Sigmoid colon (tissue), 6 donors: ENCODE measurements at regions not wholly inside any gene's neighbourhood (a gene's known extent, or its start where the extent isn't known, plus 50 kb on each side); places are given as distances from the start of the nearest gene placed in this dataset.

Experiments used
- DNase-seq: peaks from one replicate; pipeline ENCODE4 v3.0.0-alpha.2; 2019
- H3K27ac ChIP-seq, 4 donors: fragments of 200-600 bp; sonication (generic); one replicate each; pipeline ENCODE4 v1.5.1; 2016 to 2019; ENCODE audit warnings: mild to moderate bottlenecking in 1 of 4
- H3K27me3 ChIP-seq, 3 donors: fragments of 200-600 bp; sonication (generic); one replicate each; pipeline ENCODE4 v1.5.1; 2019; ENCODE audit warnings: mild to moderate bottlenecking in 1 of 3
- H3K36me3 ChIP-seq, 4 donors: fragments of 200-600 bp; sonication (generic); one replicate each; pipeline ENCODE4 v1.5.1; 2016 to 2019
- H3K4me1 ChIP-seq, 4 donors: fragments of 200-600 bp; sonication (generic); one replicate each; pipeline ENCODE4 v1.5.1; 2017 to 2019
- H3K4me3 ChIP-seq, 4 donors: fragments of 200-600 bp; sonication (generic); one replicate each; pipeline ENCODE4 v1.5.1; 2017 to 2019; ENCODE audit warnings: mild to moderate bottlenecking in 2 of 4, moderate library complexity in 1 of 4
- H3K9me3 ChIP-seq, 4 donors: fragments of 200-600 bp in 3 of 4; sonication (generic) in 3 of 4; one replicate each; pipeline versions ENCODE4 v1.5.1 to v1.6.1; 2013 to 2019
- EP300 ChIP-seq, 4 donors: sonication (generic); formaldehyde crosslinking; IDR thresholded peaks; one replicate each; pipeline ENCODE4 v1.6.1; 2017; ENCODE audit warnings: antibody characterized with exemption in 4 of 4
- POLR2A ChIP-seq, 2 donors: fragments of 450-650 bp; IDR thresholded peaks; one replicate each; pipeline ENCODE4 v1.6.1; 2016; ENCODE audit warnings: antibody characterized with exemption in 2 of 2, mild to moderate bottlenecking in 2 of 2, moderate library complexity in 2 of 2
- POLR2AphosphoS5 ChIP-seq, 4 donors: sonication (generic); formaldehyde crosslinking; IDR thresholded peaks; one replicate each; pipeline ENCODE4 v1.6.1; 2017; ENCODE audit warnings: antibody characterized with exemption in 4 of 4
- WGBS, 2 donors: extraction: QIAGEN DNeasy Blood & Tissue Kit; methylation state at CpG; one replicate each; pipeline ENCODE4 v1.1.7; 2013; 5-methylcytosine and 5-hydroxymethylcytosine counted together
- intact Hi-C: fragments of 100-400 bp; cut with DNase I; formaldehyde crosslinking; loops from one replicate; pipeline ENCODE4 v1.15.1; 2023
- TF ChIP-seq, protein P1 (sequence below), 4 experiments: fragments of 450-650 bp in 3 of 4; fragments of 200-600 bp in 1 of 4; IDR thresholded peaks; one replicate each; pipeline ENCODE4 v1.5.1; 2016 to 2019; ENCODE audit warnings: antibody characterized with exemption in 4 of 4, mild to moderate bottlenecking in 3 of 4, moderate library complexity in 2 of 4
- donor health status: healthy with polysubstance abuse.
- donor health status: healthy.

DNA sequence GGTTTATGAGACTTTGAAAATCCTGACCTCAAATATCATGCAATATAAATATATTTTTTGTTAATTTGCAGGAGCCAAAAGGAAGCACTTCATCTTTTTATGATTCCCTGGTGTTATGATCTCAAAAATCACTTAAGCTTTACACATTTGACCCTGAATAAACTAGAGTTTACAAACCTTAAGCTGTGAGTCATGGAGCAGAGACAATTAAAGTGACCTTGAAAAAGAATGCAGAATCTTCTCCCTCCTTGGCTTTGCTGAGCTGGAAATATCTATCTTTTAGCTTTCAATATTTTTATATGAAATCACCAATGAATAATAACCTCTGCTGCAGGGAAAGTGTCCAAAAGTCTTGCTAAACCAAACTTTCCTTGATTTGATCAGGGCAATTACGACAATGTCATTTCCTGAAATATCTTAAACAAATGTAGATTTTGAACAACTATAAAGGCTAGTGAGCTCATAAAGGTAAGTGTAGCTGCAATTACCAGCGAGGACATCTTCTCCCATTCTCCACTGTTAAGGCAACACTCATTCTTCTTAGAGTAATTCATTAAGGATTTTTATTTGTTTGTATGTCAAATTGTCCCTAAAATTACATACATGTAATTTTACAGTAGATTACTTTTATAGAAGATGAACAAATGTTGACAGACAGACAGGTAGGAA is 747.0 kb upstream of the LUZP2 start:
- Histone ChIP-seq H3K27ac (no peak overlapping the region), H3K4me1 (no peaks in the 10 kb centered on the region), H3K9me3 (no peaks in the 10 kb centered on the region), H3K4me3 (no peak overlapping the region), H3K36me3 (no peaks in the 10 kb centered on the region), H3K27me3 (no peaks in the 10 kb centered on the region)
- TF ChIP-seq, protein P1, sequence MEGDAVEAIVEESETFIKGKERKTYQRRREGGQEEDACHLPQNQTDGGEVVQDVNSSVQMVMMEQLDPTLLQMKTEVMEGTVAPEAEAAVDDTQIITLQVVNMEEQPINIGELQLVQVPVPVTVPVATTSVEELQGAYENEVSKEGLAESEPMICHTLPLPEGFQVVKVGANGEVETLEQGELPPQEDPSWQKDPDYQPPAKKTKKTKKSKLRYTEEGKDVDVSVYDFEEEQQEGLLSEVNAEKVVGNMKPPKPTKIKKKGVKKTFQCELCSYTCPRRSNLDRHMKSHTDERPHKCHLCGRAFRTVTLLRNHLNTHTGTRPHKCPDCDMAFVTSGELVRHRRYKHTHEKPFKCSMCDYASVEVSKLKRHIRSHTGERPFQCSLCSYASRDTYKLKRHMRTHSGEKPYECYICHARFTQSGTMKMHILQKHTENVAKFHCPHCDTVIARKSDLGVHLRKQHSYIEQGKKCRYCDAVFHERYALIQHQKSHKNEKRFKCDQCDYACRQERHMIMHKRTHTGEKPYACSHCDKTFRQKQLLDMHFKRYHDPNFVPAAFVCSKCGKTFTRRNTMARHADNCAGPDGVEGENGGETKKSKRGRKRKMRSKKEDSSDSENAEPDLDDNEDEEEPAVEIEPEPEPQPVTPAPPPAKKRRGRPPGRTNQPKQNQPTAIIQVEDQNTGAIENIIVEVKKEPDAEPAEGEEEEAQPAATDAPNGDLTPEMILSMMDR (IDR thresholded peaks at IDR 0.05): no peak
- TF ChIP-seq POLR2A (IDR thresholded peaks at IDR 0.05): no peak
- TF ChIP-seq EP300 (IDR thresholded peaks at IDR 0.05): no peak
- no peak for TF ChIP-seq POLR2AphosphoS5 (IDR thresholded peaks at IDR 0.05)
- DNase-seq: no peak
- intact Hi-C loops: no loop called here
- 9 to 60% methylated on average over 2 of the region's 2 CpGs for WGBS, 2 donors

DNA sequence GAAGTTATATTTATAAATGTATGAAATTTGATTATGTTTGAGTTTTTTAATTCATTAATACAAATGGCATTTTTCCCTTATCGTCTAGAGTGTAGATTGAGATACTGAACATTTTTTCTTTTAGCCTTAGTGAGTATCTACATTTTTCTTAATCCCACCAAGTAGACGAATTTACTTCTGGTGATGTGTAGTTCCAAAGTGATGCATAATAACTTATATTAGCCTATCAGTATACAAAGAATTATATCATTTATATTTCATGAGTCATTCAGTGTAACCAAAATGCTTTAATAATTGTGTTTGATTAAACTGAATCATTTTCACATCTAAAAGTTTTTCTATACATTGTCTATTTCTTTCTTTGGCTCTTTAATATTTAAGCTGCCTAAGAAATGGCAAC is 745.6 kb upstream of the LUZP2 start:
- Histone ChIP-seq H3K4me1 (no peaks in the 10 kb centered on the region), H3K4me3 (no peak overlapping the region), H3K9me3 (no peaks in the 10 kb centered on the region), H3K36me3 (no peaks in the 10 kb centered on the region), H3K27me3 (no peaks in the 10 kb centered on the region), H3K27ac (no peak overlapping the region)
- intact Hi-C loops: no loop called here
- DNase-seq: no peak
- WGBS, 2 donors: 83 to 96% methylated on average over 2 of the region's 2 CpGs
- TF ChIP-seq POLR2AphosphoS5 (IDR thresholded peaks at IDR 0.05) (no peak), POLR2A (IDR thresholded peaks at IDR 0.05) (no peak), EP300 (IDR thresholded peaks at IDR 0.05) (no peak)
- TF ChIP-seq, protein P1 (IDR thresholded peaks at IDR 0.05): no peak

DNA sequence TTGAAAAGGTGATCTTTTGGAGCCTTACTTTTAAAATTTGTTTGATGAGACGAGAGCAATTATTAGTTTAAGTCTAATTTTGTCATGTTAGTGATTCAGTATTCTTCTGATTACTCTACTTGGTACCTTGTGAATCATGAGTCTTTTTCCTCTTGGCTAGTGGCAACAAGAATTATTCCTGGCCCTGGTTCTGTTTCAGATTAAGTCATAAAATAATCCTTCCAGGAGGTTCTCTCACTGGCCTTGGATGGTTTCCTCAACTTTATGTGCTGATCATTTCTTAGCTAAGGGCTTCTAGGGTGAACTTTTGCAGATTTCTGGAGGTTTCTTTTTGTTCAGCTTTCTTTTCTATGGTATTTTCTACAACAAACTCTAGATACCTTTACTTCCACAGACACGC is 741.8 kb upstream of the LUZP2 start:
- 93 to 95% methylated on average over 2 of the region's 2 CpGs for WGBS, 2 donors
- no peaks in the 10 kb centered on the region for H3K4me1 ChIP-seq
- H3K4me3 ChIP-seq: no peak overlapping the region
- H3K36me3 ChIP-seq: no peaks in the 10 kb centered on the region
- intact Hi-C loops: no loop called here
- no peak overlapping the region for H3K27ac ChIP-seq
- TF ChIP-seq POLR2AphosphoS5 (IDR thresholded peaks at IDR 0.05): no peak
- no peak for TF ChIP-seq POLR2A (IDR thresholded peaks at IDR 0.05)
- TF ChIP-seq, protein P1 (IDR thresholded peaks at IDR 0.05): no peak
- TF ChIP-seq EP300 (IDR thresholded peaks at IDR 0.05): no peak
- no peaks in the 10 kb centered on the region for H3K27me3 ChIP-seq
- DNase-seq: no peak
- no peaks in the 10 kb centered on the region for H3K9me3 ChIP-seq

DNA sequence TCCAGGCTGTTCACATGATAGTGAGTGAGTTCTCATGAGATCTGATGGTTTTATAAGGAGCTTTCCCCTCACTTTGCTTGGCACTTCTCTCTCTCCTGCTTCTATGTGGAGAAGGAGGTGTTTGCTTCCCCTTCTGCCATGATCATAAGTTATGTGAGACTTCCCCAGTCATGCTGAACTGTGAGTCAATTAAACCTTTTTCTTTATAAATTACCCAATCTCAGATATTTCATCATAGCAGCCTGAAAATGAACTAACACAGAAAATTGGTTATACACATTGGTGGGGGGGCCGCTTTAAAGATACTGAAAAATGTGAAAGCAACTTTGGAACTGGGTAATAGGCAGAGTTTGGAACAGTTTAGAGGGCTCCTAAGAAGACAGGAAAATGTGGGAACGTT is 741.1 kb upstream of the LUZP2 start:
- intact Hi-C loops: no loop called here
- Histone ChIP-seq H3K4me3 (no peak overlapping the region), H3K27ac (no peak overlapping the region), H3K36me3 (no peaks in the 10 kb centered on the region), H3K27me3 (no peaks in the 10 kb centered on the region), H3K4me1 (no peaks in the 10 kb centered on the region), H3K9me3 (no peaks in the 10 kb centered on the region)
- WGBS, 2 donors: 80% methylated on average over 2 of the region's 2 CpGs
- TF ChIP-seq EP300 (IDR thresholded peaks at IDR 0.05): no peak
- no peak for TF ChIP-seq POLR2AphosphoS5 (IDR thresholded peaks at IDR 0.05)
- TF ChIP-seq, protein P1 (IDR thresholded peaks at IDR 0.05): no peak
- no peak for TF ChIP-seq POLR2A (IDR thresholded peaks at IDR 0.05)
- no peak for DNase-seq

DNA sequence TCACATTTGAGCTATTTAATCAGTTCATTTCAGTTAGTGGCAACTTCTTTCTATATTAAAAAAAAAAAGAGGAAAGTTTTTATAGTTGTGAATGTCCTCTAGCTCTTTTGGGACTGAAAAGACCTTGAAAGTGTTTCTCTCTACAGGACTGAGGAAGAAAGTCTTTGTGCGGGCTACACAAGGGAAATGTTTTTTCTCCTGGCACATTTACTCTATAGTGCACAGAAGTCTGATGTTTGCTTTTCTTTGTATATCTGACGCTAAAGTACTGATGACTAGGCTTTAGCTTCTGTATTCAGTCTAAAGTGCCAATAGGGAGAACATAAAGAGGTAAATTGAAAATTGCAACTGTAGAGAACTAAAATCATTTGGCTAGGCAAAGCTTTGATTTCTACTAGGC is 737.4 kb upstream of the LUZP2 start:
- 79 to 89% methylated on average over 2 of the region's 2 CpGs for WGBS, 2 donors
- intact Hi-C loops: no loop called here
- no peak overlapping the region for H3K27ac ChIP-seq
- no peaks in the 10 kb centered on the region for H3K4me1 ChIP-seq
- no peaks in the 10 kb centered on the region for H3K36me3 ChIP-seq
- H3K4me3 ChIP-seq: no peak overlapping the region
- no peaks in the 10 kb centered on the region for H3K27me3 ChIP-seq
- DNase-seq: no peak
- TF ChIP-seq POLR2AphosphoS5 (IDR thresholded peaks at IDR 0.05): no peak
- no peaks in the 10 kb centered on the region for H3K9me3 ChIP-seq
